ENCODE measurements at regions not wholly inside any gene's neighbourhood (a gene's known extent, or its start where the extent isn't known, plus 50 kb on each side); places are given as distances from the start of the nearest gene placed in this dataset.
"Not testable (repeated sequence)": the region's sequence is repeated elsewhere in the genome, so short reads cannot be mapped to it uniquely, and the experiment has no call there.

- TF ChIP-seq EZH2phosphoT487 (IDR thresholded peaks at IDR 0.05; ENCODE audit: low read depth, severe bottlenecking, unreplicated experiment): no peak
- no peak for TF ChIP-seq EZH2 (IDR thresholded peaks at IDR 0.05; ENCODE audit: borderline replicate concordance)
- TF ChIP-seq, protein P1, sequence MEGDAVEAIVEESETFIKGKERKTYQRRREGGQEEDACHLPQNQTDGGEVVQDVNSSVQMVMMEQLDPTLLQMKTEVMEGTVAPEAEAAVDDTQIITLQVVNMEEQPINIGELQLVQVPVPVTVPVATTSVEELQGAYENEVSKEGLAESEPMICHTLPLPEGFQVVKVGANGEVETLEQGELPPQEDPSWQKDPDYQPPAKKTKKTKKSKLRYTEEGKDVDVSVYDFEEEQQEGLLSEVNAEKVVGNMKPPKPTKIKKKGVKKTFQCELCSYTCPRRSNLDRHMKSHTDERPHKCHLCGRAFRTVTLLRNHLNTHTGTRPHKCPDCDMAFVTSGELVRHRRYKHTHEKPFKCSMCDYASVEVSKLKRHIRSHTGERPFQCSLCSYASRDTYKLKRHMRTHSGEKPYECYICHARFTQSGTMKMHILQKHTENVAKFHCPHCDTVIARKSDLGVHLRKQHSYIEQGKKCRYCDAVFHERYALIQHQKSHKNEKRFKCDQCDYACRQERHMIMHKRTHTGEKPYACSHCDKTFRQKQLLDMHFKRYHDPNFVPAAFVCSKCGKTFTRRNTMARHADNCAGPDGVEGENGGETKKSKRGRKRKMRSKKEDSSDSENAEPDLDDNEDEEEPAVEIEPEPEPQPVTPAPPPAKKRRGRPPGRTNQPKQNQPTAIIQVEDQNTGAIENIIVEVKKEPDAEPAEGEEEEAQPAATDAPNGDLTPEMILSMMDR (IDR thresholded peaks at IDR 0.05; ENCODE audit: poor library complexity): no peak
- H3K79me2 ChIP-seq: no peaks in the 10 kb centered on the region
- H3K4me2 ChIP-seq: no peak overlapping the region
- no peak overlapping the region for H3K4me3 ChIP-seq
- H3K4me1 ChIP-seq (ENCODE audit: insufficient read depth): peaks cover 5% of the 10 kb centered on the region
- no peaks in the 10 kb centered on the region for H3K9me3 ChIP-seq (ENCODE audit: low read depth)
- no peaks in the 10 kb centered on the region for H3K27me3 ChIP-seq
- no peaks in the 10 kb centered on the region for H3K9me2 ChIP-seq (replicated peaks; ENCODE audit: insufficient read depth)
- no peaks in the 10 kb centered on the region for H4K20me1 ChIP-seq (ENCODE audit: insufficient read depth, poor library complexity, severe bottlenecking)
- H3K27ac ChIP-seq: no peak overlapping the region
- H2AFZ ChIP-seq: no peak overlapping the region
- no peak for DNase-seq (ENCODE audit: low spot score)
- 85% methylated on average over 6 of the region's 6 CpGs for WGBS (ENCODE audit: low lambda C conversion rate, missing lambda C conversion rate)
- H3K36me3 ChIP-seq (replicated peaks; ENCODE audit: insufficient read depth, low read depth): no peaks in the 10 kb centered on the region
Measured at GRCh38 chr4:169330095-169330494, 59.3 kb upstream of the SH3RF1 start.

DNA sequence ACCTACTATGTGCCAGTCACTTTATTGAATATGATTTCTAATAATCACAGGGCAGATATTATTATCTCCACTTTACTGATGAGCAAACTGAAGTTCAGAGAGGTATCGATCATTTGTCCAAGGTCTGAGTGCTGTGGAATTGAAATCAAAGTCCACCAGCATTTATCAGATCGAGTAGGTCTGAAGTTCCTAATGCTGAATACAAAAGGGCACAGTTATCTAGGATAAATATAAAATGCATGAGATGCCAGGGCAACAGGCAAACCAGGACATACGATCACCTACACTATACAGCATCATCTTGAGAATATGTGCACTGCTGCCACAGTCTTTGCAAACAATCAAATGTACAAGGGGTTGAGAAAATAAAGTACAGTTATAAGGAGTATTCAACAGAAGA lies 57.2 kb upstream of the SH3RF1 start:
- H3K27me3 ChIP-seq: no peaks in the 10 kb centered on the region
- no peaks in the 10 kb centered on the region for H3K4me1 ChIP-seq (ENCODE audit: insufficient read depth)
- 83% methylated on average over 3 of the region's 3 CpGs for WGBS (ENCODE audit: low lambda C conversion rate, missing lambda C conversion rate)
- H3K79me2 ChIP-seq: no peaks in the 10 kb centered on the region
- no peak overlapping the region for H3K27ac ChIP-seq
- DNase-seq (ENCODE audit: low spot score): no peak
- H3K9me3 ChIP-seq (ENCODE audit: low read depth): no peaks in the 10 kb centered on the region
- no peaks in the 10 kb centered on the region for H3K9me2 ChIP-seq (replicated peaks; ENCODE audit: insufficient read depth)
- no peak overlapping the region for H3K4me3 ChIP-seq
- no peak overlapping the region for H2AFZ ChIP-seq
- TF ChIP-seq, protein P1 (IDR thresholded peaks at IDR 0.05; ENCODE audit: poor library complexity): no peak
- TF ChIP-seq EZH2 (IDR thresholded peaks at IDR 0.05; ENCODE audit: borderline replicate concordance) (no peak), EZH2phosphoT487 (IDR thresholded peaks at IDR 0.05; ENCODE audit: low read depth, severe bottlenecking, unreplicated experiment) (no peak)
- no peak overlapping the region for H3K4me2 ChIP-seq
- H4K20me1 ChIP-seq (ENCODE audit: insufficient read depth, poor library complexity, severe bottlenecking): no peaks in the 10 kb centered on the region
- H3K36me3 ChIP-seq (replicated peaks; ENCODE audit: insufficient read depth, low read depth): no peaks in the 10 kb centered on the region

DNA sequence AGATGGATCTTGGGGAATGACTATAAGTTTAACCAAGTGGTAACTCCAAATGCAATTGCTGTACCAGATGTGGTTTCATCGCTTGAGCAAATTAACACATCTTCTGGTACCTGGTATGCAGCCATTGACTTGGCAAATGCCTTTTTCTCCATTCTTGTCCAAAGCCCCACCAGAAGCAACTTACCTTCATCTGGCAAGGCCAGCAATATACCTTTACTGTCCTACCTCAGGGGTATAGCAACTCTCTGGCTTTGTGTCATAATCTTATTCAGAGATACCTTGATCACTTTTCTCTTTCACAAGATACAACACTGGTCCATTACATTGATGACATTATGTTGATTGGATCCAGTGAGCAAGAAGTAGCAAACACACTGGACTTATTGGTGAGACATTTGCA lies 53.2 kb upstream of the SH3RF1 start:
- H3K27ac ChIP-seq; H2AFZ ChIP-seq; H3K9me2 ChIP-seq (replicated peaks; ENCODE audit: insufficient read depth); H3K4me1 ChIP-seq (ENCODE audit: insufficient read depth); H3K4me3 ChIP-seq; H3K79me2 ChIP-seq; H3K36me3 ChIP-seq (replicated peaks; ENCODE audit: insufficient read depth, low read depth); H4K20me1 ChIP-seq (ENCODE audit: insufficient read depth, poor library complexity, severe bottlenecking); H3K4me2 ChIP-seq; H3K27me3 ChIP-seq; DNase-seq (ENCODE audit: low spot score); H3K9me3 ChIP-seq (ENCODE audit: low read depth): not testable (repeated sequence)
- WGBS (ENCODE audit: low lambda C conversion rate, missing lambda C conversion rate): 96% methylated on average over 1 of the region's 1 CpG

GRCh38 chr4:169322833-169323232 lies 52.1 kb upstream of the SH3RF1 start:
- H3K4me3 ChIP-seq; H3K27ac ChIP-seq; H3K79me2 ChIP-seq; H3K9me3 ChIP-seq (ENCODE audit: low read depth); H4K20me1 ChIP-seq (ENCODE audit: insufficient read depth, poor library complexity, severe bottlenecking); H3K4me1 ChIP-seq (ENCODE audit: insufficient read depth); H2AFZ ChIP-seq; H3K4me2 ChIP-seq; H3K27me3 ChIP-seq; H3K36me3 ChIP-seq (replicated peaks; ENCODE audit: insufficient read depth, low read depth); DNase-seq (ENCODE audit: low spot score); H3K9me2 ChIP-seq (replicated peaks; ENCODE audit: insufficient read depth): not testable (repeated sequence)

Data from hepatocyte (in vitro differentiated cells).